ENCODE measurements at regions not wholly inside any gene's neighbourhood (a gene's known extent, or its start where the extent isn't known, plus 50 kb on each side); places are given as distances from the start of the nearest gene placed in this dataset.

GRCh38 chr10:43960135-43960415, 311.4 kb upstream of the ZNF32 start:
- no peaks in the 10 kb centered on the region for H3K36me3 ChIP-seq (ENCODE audit: control insufficient read depth, insufficient read depth, low read length)
- H3K9me3 ChIP-seq (ENCODE audit: control insufficient read depth in 2 of 2, low read length in 2 of 2) = no peaks in the 10 kb centered on the region
- H3K27me3 ChIP-seq (ENCODE audit: control insufficient read depth, insufficient read depth, low read length) = no peaks in the 10 kb centered on the region
- Mint-ChIP-seq H3K27me3 (no peaks in the 10 kb centered on the region), H3K36me3 (no peaks in the 10 kb centered on the region), H3K9me3 (no peaks in the 10 kb centered on the region), H3K27ac (no peak overlapping the region), H3K4me1 (no peaks in the 10 kb centered on the region), H3K4me3 (no peak overlapping the region)
- H3K4me1 ChIP-seq (ENCODE audit: control insufficient read depth, insufficient read depth, low read length, poor library complexity, severe bottlenecking) = no peaks in the 10 kb centered on the region
- H3K4me3 ChIP-seq (ENCODE audit: low read depth, low read length) = no peak overlapping the region
- DNase-seq (no peak), ATAC-seq (ENCODE audit: low read depth in 2 of 2) (no peak)
- no peak overlapping the region for H3K27ac ChIP-seq (ENCODE audit: insufficient read depth, low read length, poor library complexity, severe bottlenecking)

- no peaks in the 10 kb centered on the region for H3K36me3 Mint-ChIP-seq
- Histone ChIP-seq H3K9me3 (ENCODE audit: control insufficient read depth in 2 of 2, low read length in 2 of 2) (no peaks in the 10 kb centered on the region), H3K4me1 (ENCODE audit: control insufficient read depth, insufficient read depth, low read length, poor library complexity, severe bottlenecking) (no peaks in the 10 kb centered on the region), H3K27me3 (ENCODE audit: control insufficient read depth, insufficient read depth, low read length) (no peaks in the 10 kb centered on the region), H3K36me3 (ENCODE audit: control insufficient read depth, insufficient read depth, low read length) (no peaks in the 10 kb centered on the region), H3K4me3 (ENCODE audit: low read depth, low read length) (no peak overlapping the region), H3K27ac (ENCODE audit: insufficient read depth, low read length, poor library complexity, severe bottlenecking) (no peak overlapping the region)
- H3K4me3 Mint-ChIP-seq = no peak overlapping the region
- no peak overlapping the region for H3K27ac Mint-ChIP-seq
- no peaks in the 10 kb centered on the region for H3K4me1 Mint-ChIP-seq
- no peaks in the 10 kb centered on the region for H3K27me3 Mint-ChIP-seq
- H3K9me3 Mint-ChIP-seq = peaks cover 0 to 1% (median 0%) of the 10 kb centered on the region in 7 donors
- DNase-seq = no peak
- no peak for ATAC-seq (ENCODE audit: low read depth in 2 of 2)
Measured at GRCh38 chr10:43959364-43960134, 310.9 kb upstream of the ZNF32 start.

GRCh38 chr10:43958964-43959363, 310.3 kb upstream of the ZNF32 start:
- no peaks in the 10 kb centered on the region for H3K4me1 ChIP-seq (ENCODE audit: control insufficient read depth, insufficient read depth, low read length, poor library complexity, severe bottlenecking)

GRCh38 chr10:43958071-43958432, 309.4 kb upstream of the ZNF32 start:
- Mint-ChIP-seq H3K27ac (no peak overlapping the region), H3K9me3 (peaks cover 0 to 5% (median 0%) of the 10 kb centered on the region in 7 donors), H3K4me3 (no peak overlapping the region), H3K4me1 (no peaks in the 10 kb centered on the region), H3K36me3 (no peaks in the 10 kb centered on the region), H3K27me3 (no peaks in the 10 kb centered on the region)
- no peak overlapping the region for H3K27ac ChIP-seq (ENCODE audit: insufficient read depth, low read length, poor library complexity, severe bottlenecking)
- ATAC-seq (ENCODE audit: low read depth in 2 of 2) = no peak
- no peak for DNase-seq
- H3K36me3 ChIP-seq (ENCODE audit: control insufficient read depth, insufficient read depth, low read length) = no peaks in the 10 kb centered on the region
- H3K4me1 ChIP-seq (ENCODE audit: control insufficient read depth, insufficient read depth, low read length, poor library complexity, severe bottlenecking) = no peaks in the 10 kb centered on the region
- no peak overlapping the region for H3K4me3 ChIP-seq (ENCODE audit: low read depth, low read length)
- H3K9me3 ChIP-seq (ENCODE audit: control insufficient read depth in 2 of 2, low read length in 2 of 2) = no peaks in the 10 kb centered on the region
- no peaks in the 10 kb centered on the region for H3K27me3 ChIP-seq (ENCODE audit: control insufficient read depth, insufficient read depth, low read length)

More at GRCh38 chr10:43958964-43959363, 310.3 kb upstream of the ZNF32 start:
- no peak overlapping the region for H3K27ac Mint-ChIP-seq
- H3K27ac ChIP-seq (ENCODE audit: insufficient read depth, low read length, poor library complexity, severe bottlenecking) = no peak overlapping the region
- no peak for DNase-seq
- H3K9me3 Mint-ChIP-seq = peaks cover 0 to 5% (median 0%) of the 10 kb centered on the region in 7 donors
- no peaks in the 10 kb centered on the region for H3K36me3 ChIP-seq (ENCODE audit: control insufficient read depth, insufficient read depth, low read length)
- H3K36me3 Mint-ChIP-seq = no peaks in the 10 kb centered on the region
- H3K4me1 Mint-ChIP-seq = no peaks in the 10 kb centered on the region
- no peaks in the 10 kb centered on the region for H3K27me3 Mint-ChIP-seq
- H3K27me3 ChIP-seq (ENCODE audit: control insufficient read depth, insufficient read depth, low read length) = no peaks in the 10 kb centered on the region
- H3K4me3 Mint-ChIP-seq = no peak overlapping the region
- no peaks in the 10 kb centered on the region for H3K9me3 ChIP-seq (ENCODE audit: control insufficient read depth in 2 of 2, low read length in 2 of 2)
- no peak overlapping the region for H3K4me3 ChIP-seq (ENCODE audit: low read depth, low read length)
- ATAC-seq (ENCODE audit: low read depth in 2 of 2) = no peak

- DNase-seq (no peak), ATAC-seq (ENCODE audit: low read depth in 2 of 2) (no peak)
- H3K4me1 ChIP-seq (ENCODE audit: control insufficient read depth, insufficient read depth, low read length, poor library complexity, severe bottlenecking) = no peaks in the 10 kb centered on the region
- no peaks in the 10 kb centered on the region for H3K36me3 ChIP-seq (ENCODE audit: control insufficient read depth, insufficient read depth, low read length)
- Mint-ChIP-seq H3K27ac (no peak overlapping the region), H3K4me1 (no peaks in the 10 kb centered on the region), H3K4me3 (no peak overlapping the region), H3K36me3 (no peaks in the 10 kb centered on the region), H3K9me3 (peaks cover 0 to 5% (median 0%) of the 10 kb centered on the region in 7 donors), H3K27me3 (no peaks in the 10 kb centered on the region)
- no peak overlapping the region for H3K4me3 ChIP-seq (ENCODE audit: low read depth, low read length)
- H3K9me3 ChIP-seq (ENCODE audit: control insufficient read depth in 2 of 2, low read length in 2 of 2) = no peaks in the 10 kb centered on the region
- H3K27ac ChIP-seq (ENCODE audit: insufficient read depth, low read length, poor library complexity, severe bottlenecking) = no peak overlapping the region
- no peaks in the 10 kb centered on the region for H3K27me3 ChIP-seq (ENCODE audit: control insufficient read depth, insufficient read depth, low read length)
Measured at GRCh38 chr10:43957267-43958070, 308.8 kb upstream of the ZNF32 start.

- Mint-ChIP-seq H3K4me3 (no peak overlapping the region), H3K9me3 (peaks cover 0 to 5% (median 0%) of the 10 kb centered on the region in 7 donors), H3K36me3 (no peaks in the 10 kb centered on the region), H3K4me1 (no peaks in the 10 kb centered on the region), H3K27ac (no peak overlapping the region), H3K27me3 (no peaks in the 10 kb centered on the region)
- H3K9me3 ChIP-seq (ENCODE audit: control insufficient read depth in 2 of 2, low read length in 2 of 2) = no peaks in the 10 kb centered on the region
- H3K4me3 ChIP-seq (ENCODE audit: low read depth, low read length) = no peak overlapping the region
- ATAC-seq (ENCODE audit: low read depth in 2 of 2) (no peak), DNase-seq (no peak)
- no peaks in the 10 kb centered on the region for H3K4me1 ChIP-seq (ENCODE audit: control insufficient read depth, insufficient read depth, low read length, poor library complexity, severe bottlenecking)
- H3K27ac ChIP-seq (ENCODE audit: insufficient read depth, low read length, poor library complexity, severe bottlenecking) = no peak overlapping the region
- no peaks in the 10 kb centered on the region for H3K36me3 ChIP-seq (ENCODE audit: control insufficient read depth, insufficient read depth, low read length)
- peaks cover 2% of the 10 kb centered on the region for H3K27me3 ChIP-seq (ENCODE audit: control insufficient read depth, insufficient read depth, low read length)
Measured at GRCh38 chr10:43955978-43956377, 307.3 kb upstream of the ZNF32 start.

GRCh38 chr10:43955002-43955596, 306.4 kb upstream of the ZNF32 start:
- Histone ChIP-seq H3K4me1 (ENCODE audit: control insufficient read depth, insufficient read depth, low read length, poor library complexity, severe bottlenecking) (no peaks in the 10 kb centered on the region), H3K36me3 (ENCODE audit: control insufficient read depth, insufficient read depth, low read length) (no peaks in the 10 kb centered on the region), H3K27me3 (ENCODE audit: control insufficient read depth, insufficient read depth, low read length) (peaks cover 2% of the 10 kb centered on the region), H3K9me3 (ENCODE audit: control insufficient read depth in 2 of 2, low read length in 2 of 2) (no peaks in the 10 kb centered on the region), H3K4me3 (ENCODE audit: low read depth, low read length) (no peak overlapping the region), H3K27ac (ENCODE audit: insufficient read depth, low read length, poor library complexity, severe bottlenecking) (no peak overlapping the region)
- Mint-ChIP-seq H3K9me3 (peaks cover 0 to 7% (median 3%) of the 10 kb centered on the region in 7 donors), H3K27me3 (peaks cover 4% of the 10 kb centered on the region), H3K4me1 (no peaks in the 10 kb centered on the region), H3K36me3 (no peaks in the 10 kb centered on the region), H3K27ac (no peak overlapping the region), H3K4me3 (no peak overlapping the region)
- DNase-seq (no peak), ATAC-seq (ENCODE audit: low read depth in 2 of 2) (no peak)
